ENCODE measurements at regions not wholly inside any gene's neighbourhood (a gene's known extent, or its start where the extent isn't known, plus 50 kb on each side); places are given as distances from the start of the nearest gene placed in this dataset.

GRCh38 chr13:89287381-89287780, 1616.2 kb downstream of the SLITRK5 start:
- TF ChIP-seq CTCF (IDR thresholded peaks at IDR 0.05) (no peak), POLR2A (IDR thresholded peaks at IDR 0.05) (no peak)
